ENCODE measurements at regions not wholly inside any gene's neighbourhood (a gene's known extent, or its start where the extent isn't known, plus 50 kb on each side); places are given as distances from the start of the nearest gene placed in this dataset.
"Not testable (repeated sequence)": the region's sequence is repeated elsewhere in the genome, so short reads cannot be mapped to it uniquely, and the experiment has no call there.

GRCh38 chr7:137122145-137122544, 221.4 kb downstream of the PTN start:
- intact Hi-C loops (cut with DNase I; ENCODE audit: low total_unique reads) = no loop called here
- no peak for TF ChIP-seq POLR2AphosphoS5 (IDR thresholded peaks at IDR 0.05)
- no peak for TF ChIP-seq POLR2A (IDR thresholded peaks at IDR 0.05)
- TF ChIP-seq CTCF (IDR thresholded peaks at IDR 0.05) = no peak

GRCh38 chr7:137120690-137121089, 222.8 kb downstream of the PTN start:
- TF ChIP-seq POLR2A (IDR thresholded peaks at IDR 0.05) (no peak), CTCF (IDR thresholded peaks at IDR 0.05) (no peak), POLR2AphosphoS5 (IDR thresholded peaks at IDR 0.05) (no peak)
- Histone ChIP-seq H3K27me3 (no peaks in the 10 kb centered on the region), H3K4me3 (no peak overlapping the region)

More at GRCh38 chr7:137122145-137122544, 221.4 kb downstream of the PTN start:
- H3K9me3 ChIP-seq = no peaks in the 10 kb centered on the region
- H3K27me3 ChIP-seq = no peaks in the 10 kb centered on the region
- H3K4me3 ChIP-seq = no peak overlapping the region
- H3K27ac ChIP-seq = no peak overlapping the region
- DNase-seq (ENCODE audit: low spot score in 2 of 2) = no peak
- H3K4me1 ChIP-seq = no peaks in the 10 kb centered on the region
- no peaks in the 10 kb centered on the region for H3K36me3 ChIP-seq

GRCh38 chr7:137110535-137110934, 233.0 kb downstream of the PTN start:
- Histone ChIP-seq H3K9me3 (no peaks in the 10 kb centered on the region), H3K27ac (no peak overlapping the region), H3K4me1 (no peaks in the 10 kb centered on the region), H3K27me3 (no peaks in the 10 kb centered on the region), H3K4me3 (no peak overlapping the region), H3K36me3 (no peaks in the 10 kb centered on the region)
- TF ChIP-seq CTCF (IDR thresholded peaks at IDR 0.05) = no peak
- TF ChIP-seq POLR2A (IDR thresholded peaks at IDR 0.05) = no peak
- no peak for TF ChIP-seq POLR2AphosphoS5 (IDR thresholded peaks at IDR 0.05)
- DNase-seq (ENCODE audit: low spot score in 2 of 2) = no peak
- intact Hi-C loops (cut with DNase I; ENCODE audit: low total_unique reads) = no loop called here

More at GRCh38 chr7:137120690-137121089, 222.8 kb downstream of the PTN start:
- no peaks in the 10 kb centered on the region for H3K36me3 ChIP-seq
- no peak overlapping the region for H3K27ac ChIP-seq
- intact Hi-C loops (cut with DNase I; ENCODE audit: low total_unique reads) = no loop called here
- no peaks in the 10 kb centered on the region for H3K4me1 ChIP-seq
- DNase-seq (ENCODE audit: low spot score in 2 of 2) = no peak
- H3K9me3 ChIP-seq = no peaks in the 10 kb centered on the region

- Histone ChIP-seq H3K36me3 (no peaks in the 10 kb centered on the region), H3K27me3 (no peaks in the 10 kb centered on the region), H3K4me3 (no peak overlapping the region), H3K27ac (no peak overlapping the region), H3K9me3 (no peaks in the 10 kb centered on the region), H3K4me1 (no peaks in the 10 kb centered on the region)
- TF ChIP-seq POLR2A (IDR thresholded peaks at IDR 0.05) (no peak), POLR2AphosphoS5 (IDR thresholded peaks at IDR 0.05) (no peak), CTCF (IDR thresholded peaks at IDR 0.05) (no peak)
- intact Hi-C loops (cut with DNase I; ENCODE audit: low total_unique reads) = no loop called here
- no peak for DNase-seq (ENCODE audit: low spot score in 2 of 2)
Observed at GRCh38 chr7:137110091-137110509, 233.4 kb downstream of the PTN start.

GRCh38 chr7:137107802-137108201, 235.7 kb downstream of the PTN start:
- H3K4me3 ChIP-seq; DNase-seq (ENCODE audit: low spot score in 2 of 2); H3K27me3 ChIP-seq; H3K36me3 ChIP-seq; H3K27ac ChIP-seq; H3K9me3 ChIP-seq; intact Hi-C loops (cut with DNase I; ENCODE audit: low total_unique reads); H3K4me1 ChIP-seq: not testable (repeated sequence)

- H3K9me3 ChIP-seq; intact Hi-C loops (cut with DNase I; ENCODE audit: low total_unique reads); DNase-seq (ENCODE audit: low spot score in 2 of 2); H3K27ac ChIP-seq; H3K27me3 ChIP-seq; H3K4me3 ChIP-seq; H3K4me1 ChIP-seq; H3K36me3 ChIP-seq: not testable (repeated sequence)
Observed at GRCh38 chr7:137103526-137103925, 235.1 kb downstream of the CHRM2 start.

Measured in breast epithelium (tissue), 4 donors.